ENCODE measurements at regions not wholly inside any gene's neighbourhood (a gene's known extent, or its start where the extent isn't known, plus 50 kb on each side); places are given as distances from the start of the nearest gene placed in this dataset.

DNA sequence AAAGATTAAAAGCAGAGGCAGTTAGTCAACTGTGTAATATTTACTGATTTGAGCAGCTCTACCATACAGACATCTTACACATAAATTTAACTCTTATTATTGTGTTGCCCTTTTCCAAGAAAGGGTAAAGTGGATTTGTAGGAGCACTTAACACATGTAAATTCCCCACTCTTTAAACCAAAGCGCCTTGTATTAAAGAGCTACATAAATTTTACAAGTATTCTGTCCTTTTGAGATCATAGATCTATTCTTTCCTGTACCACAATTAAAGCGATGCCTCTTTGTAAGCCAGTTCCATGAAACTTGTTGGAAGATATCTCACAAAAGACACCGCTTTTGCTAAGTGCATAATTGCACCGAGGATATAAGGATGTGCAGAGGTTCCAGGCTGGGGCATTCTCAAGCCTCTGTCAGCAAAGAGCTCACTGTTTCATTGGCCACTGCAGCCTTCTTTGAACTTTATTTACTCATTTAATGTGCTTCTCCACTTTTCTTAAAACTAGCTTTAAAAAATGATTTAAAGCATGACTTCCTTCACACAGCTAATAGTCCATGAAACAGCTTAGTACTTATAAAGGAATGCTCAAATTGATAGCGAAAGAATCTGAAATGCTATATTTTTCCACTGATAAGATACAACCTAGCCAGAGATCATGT, 520.0 kb upstream of the TCF4 start:
- no peak for TF ChIP-seq POLR2AphosphoS5 (IDR thresholded peaks at IDR 0.05; ENCODE audit: low read depth, low read length)
- TF ChIP-seq TAF1 (IDR thresholded peaks at IDR 0.05; ENCODE audit: borderline replicate concordance, insufficient read depth, low read length) = no peak

Measured in PFSK-1 (cell line).